Inflammatory macrophage treated with lipopolysaccharide for 1 hour (primary cell): ENCODE measurements at regions not wholly inside any gene's neighbourhood (a gene's known extent, or its start where the extent isn't known, plus 50 kb on each side); places are given as distances from the start of the nearest gene placed in this dataset.
"Not testable (repeated sequence)": the region's sequence is repeated elsewhere in the genome, so short reads cannot be mapped to it uniquely, and the experiment has no call there.

Source experiments
- DNase-seq, 2 donors: peaks; one replicate each; pipeline ENCODE4 v3.0.0-alpha.2; 2020 to 2022

GRCh38 chr9:108393481-108394001 is 462.2 kb downstream of the ACTL7B start:
- DNase-seq, result not testable (repeated sequence)

- no peak for DNase-seq
Observed at GRCh38 chr9:108392877-108393276, 462.9 kb downstream of the ACTL7B start.

GRCh38 chr9:108389056-108389455 is 466.7 kb downstream of the ACTL7B start:
- no peak for DNase-seq

- DNase-seq, result no peak
Observed at GRCh38 chr9:108386859-108387384, 468.9 kb downstream of the ACTL7B start.

GRCh38 chr9:108386032-108386431 is 469.8 kb downstream of the ACTL7B start:
- peak in 1 of 2 donors; percentile 10 for DNase-seq

GRCh38 chr9:108383796-108384195 is 472.0 kb downstream of the ACTL7B start:
- peak in 1 of 2 donors; percentile 2 for DNase-seq

- no peak for DNase-seq
Observed at GRCh38 chr9:108382310-108382709, 473.5 kb downstream of the ACTL7B start.

GRCh38 chr9:108377881-108378280 is 477.9 kb downstream of the ACTL7B start:
- DNase-seq, result no peak

GRCh38 chr9:108377382-108377781 is 478.4 kb downstream of the ACTL7B start:
- DNase-seq, result no peak

- no peak for DNase-seq
Observed at GRCh38 chr9:108376140-108376539, 479.6 kb downstream of the ACTL7B start.

- peak in 1 of 2 donors; percentile 3 for DNase-seq
Observed at GRCh38 chr9:108374626-108375025, 481.2 kb downstream of the ACTL7B start.

- no peak for DNase-seq
Observed at GRCh38 chr9:108367188-108367587, 488.6 kb downstream of the ACTL7B start.

GRCh38 chr9:108363311-108363710 is 492.5 kb downstream of the ACTL7B start:
- no peak for DNase-seq

- DNase-seq, result no peak
Observed at GRCh38 chr9:108360304-108360703, 495.5 kb downstream of the ACTL7B start.

GRCh38 chr9:108356806-108357205 is 499.0 kb downstream of the ACTL7B start:
- no peak for DNase-seq

- DNase-seq, result no peak
Observed at GRCh38 chr9:108351571-108351970, 504.2 kb downstream of the ACTL7B start.

- no peak for DNase-seq
Observed at GRCh38 chr9:108347463-108348188, 508.2 kb downstream of the ACTL7B start.

GRCh38 chr9:108345826-108346225 is 510.0 kb downstream of the ACTL7B start:
- DNase-seq, result no peak

- DNase-seq, result no peak
Observed at GRCh38 chr9:108339251-108339650, 516.5 kb downstream of the ACTL7B start.

- peak in 1 of 2 donors; percentile 55 for DNase-seq
Observed at GRCh38 chr9:108336575-108336974, 519.2 kb downstream of the ACTL7B start.

- no peak for DNase-seq
Observed at GRCh38 chr9:108333530-108333983, 522.2 kb downstream of the ACTL7B start.

- DNase-seq, result no peak
Observed at GRCh38 chr9:108331596-108331995, 524.2 kb downstream of the ACTL7B start.

GRCh38 chr9:108325406-108325805 is 530.4 kb downstream of the ACTL7B start:
- peak in 1 of 2 donors; percentile 4 for DNase-seq

GRCh38 chr9:108323615-108324014 is 532.2 kb downstream of the ACTL7B start:
- DNase-seq, result no peak
